ENCODE measurements at regions not wholly inside any gene's neighbourhood (a gene's known extent, or its start where the extent isn't known, plus 50 kb on each side); places are given as distances from the start of the nearest gene placed in this dataset.

DNA sequence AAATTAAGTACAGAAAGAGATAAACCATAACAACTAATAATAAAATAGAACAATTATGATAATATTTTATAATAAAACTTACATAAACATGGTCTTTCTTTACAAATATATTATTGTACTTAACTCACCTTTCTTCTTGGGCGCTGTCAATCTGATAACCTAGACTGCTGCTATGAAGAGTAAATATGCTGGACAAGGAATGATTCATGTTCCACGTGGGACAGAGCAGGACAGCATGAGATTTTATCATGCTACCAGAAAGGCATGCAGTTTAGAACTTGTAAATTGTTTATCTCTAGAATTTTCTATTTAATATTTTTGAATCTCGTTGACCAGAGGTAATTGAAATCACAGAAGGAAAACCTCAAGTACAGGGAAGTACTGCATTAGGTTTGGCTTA, 210.7 kb downstream of the ANKRD30B start:
- no peak overlapping the region for H3K4me3 Mint-ChIP-seq
- no peaks in the 10 kb centered on the region for H3K4me1 Mint-ChIP-seq
- H3K27ac Mint-ChIP-seq: no peak overlapping the region
- TF ChIP-seq, protein P1, sequence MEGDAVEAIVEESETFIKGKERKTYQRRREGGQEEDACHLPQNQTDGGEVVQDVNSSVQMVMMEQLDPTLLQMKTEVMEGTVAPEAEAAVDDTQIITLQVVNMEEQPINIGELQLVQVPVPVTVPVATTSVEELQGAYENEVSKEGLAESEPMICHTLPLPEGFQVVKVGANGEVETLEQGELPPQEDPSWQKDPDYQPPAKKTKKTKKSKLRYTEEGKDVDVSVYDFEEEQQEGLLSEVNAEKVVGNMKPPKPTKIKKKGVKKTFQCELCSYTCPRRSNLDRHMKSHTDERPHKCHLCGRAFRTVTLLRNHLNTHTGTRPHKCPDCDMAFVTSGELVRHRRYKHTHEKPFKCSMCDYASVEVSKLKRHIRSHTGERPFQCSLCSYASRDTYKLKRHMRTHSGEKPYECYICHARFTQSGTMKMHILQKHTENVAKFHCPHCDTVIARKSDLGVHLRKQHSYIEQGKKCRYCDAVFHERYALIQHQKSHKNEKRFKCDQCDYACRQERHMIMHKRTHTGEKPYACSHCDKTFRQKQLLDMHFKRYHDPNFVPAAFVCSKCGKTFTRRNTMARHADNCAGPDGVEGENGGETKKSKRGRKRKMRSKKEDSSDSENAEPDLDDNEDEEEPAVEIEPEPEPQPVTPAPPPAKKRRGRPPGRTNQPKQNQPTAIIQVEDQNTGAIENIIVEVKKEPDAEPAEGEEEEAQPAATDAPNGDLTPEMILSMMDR (IDR thresholded peaks at IDR 0.05): no peak
- no peak for DNase-seq
- no peaks in the 10 kb centered on the region for H3K36me3 Mint-ChIP-seq (ENCODE audit: low read depth)
- peaks cover 38% of the 10 kb centered on the region for H3K9me3 Mint-ChIP-seq
- H3K27me3 Mint-ChIP-seq (ENCODE audit: low read depth, poor library complexity): peaks cover 5% of the 10 kb centered on the region

DNA sequence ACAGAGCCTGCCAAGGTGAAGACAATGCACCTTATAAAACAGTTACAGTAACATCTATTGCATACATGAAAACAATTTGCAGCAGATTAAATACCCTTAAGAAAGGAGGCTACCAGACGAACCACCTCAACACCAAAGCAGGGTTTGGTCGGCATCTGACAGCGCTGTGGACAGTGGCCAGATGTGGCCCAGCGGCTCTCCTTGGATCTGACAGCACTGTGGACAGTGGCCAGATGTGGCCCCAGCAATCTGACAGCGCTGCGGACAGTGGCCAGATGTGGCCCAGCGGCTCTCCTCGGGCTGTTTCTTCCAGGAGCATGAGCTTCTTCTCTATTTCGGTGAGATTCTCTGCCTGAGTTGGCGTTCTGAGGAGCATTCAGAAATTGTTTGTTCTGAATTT, 211.6 kb downstream of the ANKRD30B start:
- TF ChIP-seq, protein P1 (IDR thresholded peaks at IDR 0.05): no peak
- Mint-ChIP-seq H3K27ac (no peak overlapping the region), H3K4me1 (no peaks in the 10 kb centered on the region), H3K36me3 (ENCODE audit: low read depth) (no peaks in the 10 kb centered on the region), H3K9me3 (peaks cover 33% of the 10 kb centered on the region), H3K27me3 (ENCODE audit: low read depth, poor library complexity) (peaks cover 5% of the 10 kb centered on the region), H3K4me3 (no peak overlapping the region)
- DNase-seq: no peak

DNA sequence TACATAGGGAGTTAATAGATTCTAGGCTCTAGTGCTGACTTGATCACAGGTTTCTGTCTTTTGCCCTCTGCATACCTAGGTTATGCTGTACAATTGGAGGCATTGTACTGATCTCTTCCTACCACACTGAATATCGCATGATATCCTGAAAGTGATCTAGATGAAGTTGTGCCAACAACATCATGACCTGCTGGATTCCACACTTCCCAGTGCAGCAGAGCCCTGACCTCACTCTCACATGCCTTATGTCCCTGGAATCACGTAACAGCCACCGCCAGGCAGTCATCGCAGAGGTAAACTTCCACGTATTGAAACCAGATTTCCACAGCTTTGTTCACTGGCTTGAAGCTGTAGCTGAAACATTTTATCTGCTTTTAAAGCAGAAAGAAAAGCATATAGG, 214.0 kb downstream of the ANKRD30B start:
- H3K36me3 Mint-ChIP-seq (ENCODE audit: low read depth): no peaks in the 10 kb centered on the region
- DNase-seq: no peak
- H3K27me3 Mint-ChIP-seq (ENCODE audit: low read depth, poor library complexity): peaks cover 5% of the 10 kb centered on the region
- no peak overlapping the region for H3K4me3 Mint-ChIP-seq
- TF ChIP-seq, protein P1 (IDR thresholded peaks at IDR 0.05): no peak
- no peak overlapping the region for H3K27ac Mint-ChIP-seq
- H3K9me3 Mint-ChIP-seq: peaks cover 18% of the 10 kb centered on the region
- H3K4me1 Mint-ChIP-seq: no peaks in the 10 kb centered on the region

DNA sequence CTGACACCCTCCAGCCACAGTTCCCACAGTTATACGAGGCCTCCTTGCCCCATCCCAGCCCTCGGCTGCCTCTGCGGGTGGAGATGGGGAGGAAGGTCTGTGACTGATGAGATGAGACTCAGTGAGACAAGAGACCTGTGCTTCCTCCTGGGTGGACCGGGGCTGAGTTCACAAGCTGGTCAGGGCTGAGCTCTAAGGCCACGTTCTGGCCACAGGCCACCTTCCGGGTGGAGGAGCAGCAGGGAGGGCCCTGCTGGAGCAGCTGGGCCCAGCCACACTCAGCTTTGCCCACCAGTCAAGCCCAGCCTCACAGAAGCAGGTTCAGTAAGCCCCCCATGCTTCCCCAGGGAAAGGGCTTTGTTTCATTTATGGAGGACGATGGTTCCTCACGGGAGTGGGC, 214.7 kb downstream of the ANKRD30B start:
- Mint-ChIP-seq H3K4me3 (no peak overlapping the region), H3K27ac (no peak overlapping the region), H3K4me1 (no peaks in the 10 kb centered on the region), H3K9me3 (peaks cover 12% of the 10 kb centered on the region), H3K36me3 (ENCODE audit: low read depth) (no peaks in the 10 kb centered on the region), H3K27me3 (ENCODE audit: low read depth, poor library complexity) (peaks cover 5% of the 10 kb centered on the region)
- TF ChIP-seq, protein P1 (IDR thresholded peaks at IDR 0.05): no peak
- no peak for DNase-seq

DNA sequence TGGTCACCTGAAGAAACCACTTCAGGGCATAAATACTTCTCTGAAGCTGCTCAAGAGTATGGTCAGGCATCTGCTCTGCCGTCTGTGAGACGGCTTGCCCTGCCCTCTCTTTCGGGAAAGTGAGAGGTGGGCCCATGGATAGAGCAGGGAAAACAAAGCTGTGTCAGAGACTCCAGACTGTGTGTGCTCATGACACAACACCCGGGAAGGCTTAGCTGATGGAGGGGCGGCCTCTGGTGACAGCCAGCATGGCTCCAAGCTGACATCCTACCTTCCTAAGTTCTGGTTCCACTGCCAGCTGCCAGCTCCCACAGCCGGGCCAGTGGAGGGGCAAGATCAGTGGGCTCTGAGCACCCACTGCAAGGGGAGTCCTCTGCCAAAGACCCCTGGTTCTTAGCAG, 215.3 kb downstream of the ANKRD30B start:
- H3K9me3 Mint-ChIP-seq: peaks cover 6% of the 10 kb centered on the region
- H3K36me3 Mint-ChIP-seq (ENCODE audit: low read depth): no peaks in the 10 kb centered on the region
- no peaks in the 10 kb centered on the region for H3K4me1 Mint-ChIP-seq
- TF ChIP-seq, protein P1 (IDR thresholded peaks at IDR 0.05): no peak
- no peak overlapping the region for H3K4me3 Mint-ChIP-seq
- H3K27me3 Mint-ChIP-seq (ENCODE audit: low read depth, poor library complexity): peaks cover 5% of the 10 kb centered on the region
- DNase-seq: no peak
- no peak overlapping the region for H3K27ac Mint-ChIP-seq

DNA sequence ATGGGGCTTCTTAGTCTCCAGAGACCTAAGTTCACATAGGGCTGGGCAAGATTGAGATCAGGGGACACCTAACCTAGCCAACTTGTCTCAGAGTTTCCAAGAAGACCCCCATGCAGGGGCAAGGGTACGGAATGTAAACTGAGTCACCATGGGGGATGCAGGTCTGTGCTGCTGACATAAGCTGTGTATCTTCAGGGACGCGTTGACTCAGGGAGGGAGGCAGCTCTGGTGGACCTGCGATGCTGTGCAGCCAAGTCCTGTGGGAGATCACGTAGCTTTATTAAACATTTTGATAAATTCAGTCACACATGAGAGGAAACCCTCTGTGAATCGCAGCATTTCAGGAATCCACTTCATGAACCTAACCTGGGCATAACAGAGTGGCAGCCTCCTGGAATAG, 216.0 kb downstream of the ANKRD30B start:
- no peaks in the 10 kb centered on the region for H3K4me1 Mint-ChIP-seq
- no peak overlapping the region for H3K27ac Mint-ChIP-seq
- TF ChIP-seq, protein P1 (IDR thresholded peaks at IDR 0.05): no peak
- peaks cover 5% of the 10 kb centered on the region for H3K27me3 Mint-ChIP-seq (ENCODE audit: low read depth, poor library complexity)
- H3K9me3 Mint-ChIP-seq: peaks cover under 1% of the 10 kb centered on the region
- H3K36me3 Mint-ChIP-seq (ENCODE audit: low read depth): no peaks in the 10 kb centered on the region
- DNase-seq: no peak
- H3K4me3 Mint-ChIP-seq: no peak overlapping the region
